ENCODE measurements at regions not wholly inside any gene's neighbourhood (a gene's known extent, or its start where the extent isn't known, plus 50 kb on each side); places are given as distances from the start of the nearest gene placed in this dataset.
A peak's percentile ranks its signal among the peaks of the same experiment; 100 is the strongest.

- Histone ChIP-seq H3K4me2 (ENCODE audit: low read length, poor library complexity, severe bottlenecking) (no peak overlapping the region), H3K4me3 (ENCODE audit: insufficient read depth in 1 of 2, low read depth in 1 of 2, low read length in 2 of 2) (peak overlapping the region in 1 of 2 experiments; percentile 7), H2AFZ (ENCODE audit: low read depth, low read length) (no peak overlapping the region), H2BK5ac (ENCODE audit: low read depth, low read length, poor library complexity, severe bottlenecking) (no peak overlapping the region), H4K8ac (ENCODE audit: low read length) (peak overlapping the region; percentile 82), H3K4ac (ENCODE audit: low read depth in 1 of 2, low read length in 2 of 2) (peak overlapping the region; percentile 20 to 80), H3K18ac (ENCODE audit: low read depth in 1 of 2, low read length in 2 of 2) (peak overlapping the region; percentile 67 to 86), H3K9me3 (ENCODE audit: control insufficient read depth, low read length) (peaks cover 7% of the 10 kb centered on the region), H2AK5ac (ENCODE audit: low read length, severe bottlenecking) (peak overlapping the region; percentile 87), H4K91ac (ENCODE audit: low read length) (peak overlapping the region; percentile 87), H3K79me1 (replicated peaks; ENCODE audit: low read length, poor library complexity, severe bottlenecking) (no peaks in the 10 kb centered on the region), H3K23ac (ENCODE audit: low read length in 2 of 2) (no peak overlapping the region), H3K9ac (ENCODE audit: low read length) (peak overlapping the region; percentile 69), H2BK15ac (ENCODE audit: low read depth, poor library complexity, severe bottlenecking) (peak overlapping the region; percentile 9), H2BK120ac (ENCODE audit: low read depth, low read length) (peak overlapping the region; percentile 61), H3K27me3 (ENCODE audit: control insufficient read depth in 1 of 2, insufficient read depth in 1 of 2, low read length in 2 of 2) (no peaks in the 10 kb centered on the region), H3K4me1 (ENCODE audit: control insufficient read depth, insufficient read depth, low read depth, low read length) (peaks cover 36% of the 10 kb centered on the region), H3K14ac (ENCODE audit: low read length in 2 of 2) (no peak overlapping the region), H3K36me3 (ENCODE audit: control insufficient read depth in 1 of 2, insufficient read depth in 2 of 2, low read depth in 1 of 2, low read length in 2 of 2) (peaks cover 0 to 3% of the 10 kb centered on the region in 2 experiments), H3K27ac (ENCODE audit: low read length, poor library complexity, severe bottlenecking) (peak overlapping the region; percentile 53), H2BK12ac (ENCODE audit: low read length in 2 of 2) (peak overlapping the region; percentile 82 to 97)
- DNase-seq = no peak
- WGBS = 61% methylated on average over 2 of the region's 2 CpGs
Measured at GRCh38 chr11:69352166-69352565, 58.2 kb downstream of the MYEOV start.

DNA sequence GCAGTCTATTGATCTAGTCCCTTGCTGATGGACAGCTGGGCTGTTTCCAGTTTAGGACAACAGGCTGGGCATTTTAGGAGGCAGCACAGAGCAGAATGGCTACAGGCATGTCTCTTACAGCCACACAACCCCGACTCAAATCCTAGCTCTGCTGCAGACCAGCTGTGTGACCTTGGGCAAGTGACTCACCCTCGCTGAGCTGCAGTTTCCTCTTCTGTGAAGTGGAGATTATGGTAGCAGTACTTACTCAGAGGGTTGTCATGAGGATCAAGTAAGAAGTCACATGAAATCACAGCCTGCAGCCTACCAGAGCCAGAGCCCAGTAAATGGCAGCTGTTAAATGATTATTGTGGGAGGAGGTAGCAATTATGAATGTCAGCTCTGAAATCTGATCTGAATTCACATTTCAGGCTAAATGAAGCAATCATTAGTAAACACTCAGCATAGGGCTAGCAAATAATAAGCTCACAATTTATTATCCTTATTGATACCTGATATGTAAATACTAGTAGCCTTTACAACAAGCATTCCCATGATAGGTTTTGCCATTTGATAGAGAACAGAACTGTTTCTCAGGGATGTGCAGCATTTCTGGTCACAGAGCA is 58.9 kb downstream of the MYEOV start:
- Histone ChIP-seq H3K36me3 (ENCODE audit: control insufficient read depth in 1 of 2, insufficient read depth in 2 of 2, low read depth in 1 of 2, low read length in 2 of 2) (peaks cover 0 to 3% of the 10 kb centered on the region in 2 experiments), H4K91ac (ENCODE audit: low read length) (peak overlapping the region; percentile 96), H2AFZ (ENCODE audit: low read depth, low read length) (no peak overlapping the region), H3K9ac (ENCODE audit: low read length) (peak overlapping the region; percentile 69), H3K4ac (ENCODE audit: low read depth in 1 of 2, low read length in 2 of 2) (peak overlapping the region in 1 of 2 experiments; percentile 99), H2BK120ac (ENCODE audit: low read depth, low read length) (peak overlapping the region; percentile 59), H3K27me3 (ENCODE audit: control insufficient read depth in 1 of 2, insufficient read depth in 1 of 2, low read length in 2 of 2) (no peaks in the 10 kb centered on the region), H3K4me3 (ENCODE audit: insufficient read depth in 1 of 2, low read depth in 1 of 2, low read length in 2 of 2) (peak overlapping the region in 1 of 2 experiments; percentile 7), H2BK15ac (ENCODE audit: low read depth, poor library complexity, severe bottlenecking) (no peak overlapping the region), H3K27ac (ENCODE audit: low read length, poor library complexity, severe bottlenecking) (peak overlapping the region; percentile 63), H2AK5ac (ENCODE audit: low read length, severe bottlenecking) (no peak overlapping the region), H3K4me2 (ENCODE audit: low read length, poor library complexity, severe bottlenecking) (no peak overlapping the region), H3K18ac (ENCODE audit: low read depth in 1 of 2, low read length in 2 of 2) (peak overlapping the region; percentile 64 to 97), H3K14ac (ENCODE audit: low read length in 2 of 2) (no peak overlapping the region), H3K79me1 (replicated peaks; ENCODE audit: low read length, poor library complexity, severe bottlenecking) (no peaks in the 10 kb centered on the region), H3K9me3 (ENCODE audit: control insufficient read depth, low read length) (peaks cover 7% of the 10 kb centered on the region), H3K23ac (ENCODE audit: low read length in 2 of 2) (no peak overlapping the region), H3K4me1 (ENCODE audit: control insufficient read depth, insufficient read depth, low read depth, low read length) (peaks cover 39% of the 10 kb centered on the region), H4K8ac (ENCODE audit: low read length) (peak overlapping the region; percentile 8), H2BK12ac (ENCODE audit: low read length in 2 of 2) (peak overlapping the region in 1 of 2 experiments; percentile 81), H2BK5ac (ENCODE audit: low read depth, low read length, poor library complexity, severe bottlenecking) (no peak overlapping the region)
- 0% methylated on average over 1 of the region's 2 CpGs for WGBS
- peak; percentile 97 for DNase-seq

DNA sequence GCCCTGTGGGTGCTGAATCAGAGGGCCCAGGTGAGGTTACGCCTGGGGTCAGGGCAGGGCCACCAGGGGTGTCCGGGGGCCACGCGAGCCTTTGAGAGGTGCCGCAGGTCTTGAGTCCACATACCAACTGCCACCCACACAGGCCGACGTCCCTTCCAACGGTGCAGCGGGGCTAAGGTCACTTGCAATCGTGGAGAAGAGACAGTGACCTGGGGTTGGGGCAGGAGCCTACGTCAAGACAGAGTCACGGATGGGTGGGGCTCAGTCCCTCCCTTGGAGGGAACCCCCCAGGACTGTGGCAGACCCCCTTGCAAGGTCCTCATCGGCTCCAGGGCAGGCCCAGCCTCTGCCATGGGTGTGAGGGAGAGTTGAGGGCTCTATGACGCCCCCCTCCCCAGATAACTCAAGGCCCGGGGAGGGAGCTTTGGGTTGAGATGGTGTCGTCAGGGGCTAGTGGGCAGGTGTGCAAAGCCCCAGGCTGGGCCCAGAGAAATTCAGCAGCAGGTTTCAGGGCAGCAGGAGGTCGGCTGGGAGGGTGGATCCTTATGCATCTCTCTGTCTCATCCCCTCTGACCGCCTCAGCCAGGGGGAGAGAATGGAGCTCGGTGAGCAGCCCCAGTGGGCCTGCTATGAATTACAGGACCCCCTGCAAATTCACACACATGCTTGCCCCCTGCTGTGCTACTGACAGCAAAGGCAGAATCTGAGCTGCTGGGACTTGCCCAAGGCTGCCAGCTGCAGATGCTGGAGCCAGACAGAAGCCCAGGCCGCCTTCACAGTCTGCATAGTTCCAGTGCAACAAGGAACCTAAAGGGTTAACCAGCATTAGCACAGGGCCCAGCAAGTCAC is 60.0 kb downstream of the MYEOV start:
- Histone ChIP-seq H4K8ac (ENCODE audit: low read length) (peak overlapping the region; percentile 96), H3K4me1 (ENCODE audit: control insufficient read depth, insufficient read depth, low read depth, low read length) (peaks cover 36% of the 10 kb centered on the region), H3K36me3 (ENCODE audit: control insufficient read depth in 1 of 2, insufficient read depth in 2 of 2, low read depth in 1 of 2, low read length in 2 of 2) (peaks cover 3% of the 10 kb centered on the region in 2 experiments), H2AFZ (ENCODE audit: low read depth, low read length) (no peak overlapping the region), H2BK120ac (ENCODE audit: low read depth, low read length) (peak overlapping the region; percentile 59), H2BK5ac (ENCODE audit: low read depth, low read length, poor library complexity, severe bottlenecking) (no peak overlapping the region), H2BK12ac (ENCODE audit: low read length in 2 of 2) (peak overlapping the region; percentile 81 to 100), H3K9me3 (ENCODE audit: control insufficient read depth, low read length) (no peaks in the 10 kb centered on the region), H3K79me1 (replicated peaks; ENCODE audit: low read length, poor library complexity, severe bottlenecking) (no peaks in the 10 kb centered on the region), H3K4me2 (ENCODE audit: low read length, poor library complexity, severe bottlenecking) (no peak overlapping the region), H4K91ac (ENCODE audit: low read length) (peak overlapping the region; percentile 96), H2BK15ac (ENCODE audit: low read depth, poor library complexity, severe bottlenecking) (peak overlapping the region; percentile 76), H3K27ac (ENCODE audit: low read length, poor library complexity, severe bottlenecking) (peak overlapping the region; percentile 48), H3K4me3 (ENCODE audit: insufficient read depth in 1 of 2, low read depth in 1 of 2, low read length in 2 of 2) (no peak overlapping the region), H3K4ac (ENCODE audit: low read depth in 1 of 2, low read length in 2 of 2) (peak overlapping the region; percentile 71 to 99), H3K9ac (ENCODE audit: low read length) (peak overlapping the region; percentile 59), H3K14ac (ENCODE audit: low read length in 2 of 2) (peak overlapping the region in 1 of 2 experiments; percentile 95), H3K18ac (ENCODE audit: low read depth in 1 of 2, low read length in 2 of 2) (peak overlapping the region; percentile 25 to 97), H3K27me3 (ENCODE audit: control insufficient read depth in 1 of 2, insufficient read depth in 1 of 2, low read length in 2 of 2) (no peaks in the 10 kb centered on the region), H2AK5ac (ENCODE audit: low read length, severe bottlenecking) (peak overlapping the region; percentile 59), H3K23ac (ENCODE audit: low read length in 2 of 2) (peak overlapping the region in 1 of 2 experiments; percentile 6)
- DNase-seq = no peak
- WGBS = 86% methylated on average over 20 of the region's 20 CpGs

GRCh38 chr11:69354545-69354897 is 60.6 kb downstream of the MYEOV start:
- DNase-seq = no peak
- Histone ChIP-seq H3K9ac (ENCODE audit: low read length) (no peak overlapping the region), H3K4me3 (ENCODE audit: insufficient read depth in 1 of 2, low read depth in 1 of 2, low read length in 2 of 2) (no peak overlapping the region), H2BK120ac (ENCODE audit: low read depth, low read length) (no peak overlapping the region), H3K23ac (ENCODE audit: low read length in 2 of 2) (no peak overlapping the region), H3K9me3 (ENCODE audit: control insufficient read depth, low read length) (peaks cover 6% of the 10 kb centered on the region), H2BK5ac (ENCODE audit: low read depth, low read length, poor library complexity, severe bottlenecking) (no peak overlapping the region), H3K79me1 (replicated peaks; ENCODE audit: low read length, poor library complexity, severe bottlenecking) (no peaks in the 10 kb centered on the region), H3K4ac (ENCODE audit: low read depth in 1 of 2, low read length in 2 of 2) (peak overlapping the region; percentile 13 to 14), H3K14ac (ENCODE audit: low read length in 2 of 2) (no peak overlapping the region), H3K4me2 (ENCODE audit: low read length, poor library complexity, severe bottlenecking) (no peak overlapping the region), H2AK5ac (ENCODE audit: low read length, severe bottlenecking) (no peak overlapping the region), H2BK15ac (ENCODE audit: low read depth, poor library complexity, severe bottlenecking) (no peak overlapping the region), H3K27me3 (ENCODE audit: control insufficient read depth in 1 of 2, insufficient read depth in 1 of 2, low read length in 2 of 2) (no peaks in the 10 kb centered on the region), H2BK12ac (ENCODE audit: low read length in 2 of 2) (peak overlapping the region; percentile 34 to 81), H3K18ac (ENCODE audit: low read depth in 1 of 2, low read length in 2 of 2) (no peak overlapping the region), H4K91ac (ENCODE audit: low read length) (peak overlapping the region; percentile 35), H3K27ac (ENCODE audit: low read length, poor library complexity, severe bottlenecking) (no peak overlapping the region), H4K8ac (ENCODE audit: low read length) (no peak overlapping the region), H2AFZ (ENCODE audit: low read depth, low read length) (no peak overlapping the region), H3K4me1 (ENCODE audit: control insufficient read depth, insufficient read depth, low read depth, low read length) (peaks cover 36% of the 10 kb centered on the region), H3K36me3 (ENCODE audit: control insufficient read depth in 1 of 2, insufficient read depth in 2 of 2, low read depth in 1 of 2, low read length in 2 of 2) (peaks cover 3% of the 10 kb centered on the region in 2 experiments)
- 98% methylated on average over 2 of the region's 2 CpGs for WGBS

Data from mesenchymal stem cell (in vitro differentiated cells and primary cell).